Activated naive CD4-positive, alpha-beta T cell treated with anti-CD3 and anti-CD28 coated beads, Interleukin-2, amount 10 ng/mL, durations not matched to agents 7 days and 5 days (primary cell): ENCODE measurements at regions not wholly inside any gene's neighbourhood (a gene's known extent, or its start where the extent isn't known, plus 50 kb on each side); places are given as distances from the start of the nearest gene placed in this dataset.
"Not testable (repeated sequence)": the region's sequence is repeated elsewhere in the genome, so short reads cannot be mapped to it uniquely, and the experiment has no call there.

Experiments used
- CTCF ChIA-PET: fragments of 350-600 bp; sonication (Branson Sonifier 250); formaldehyde crosslinking; loops from one replicate; lab custom pipeline; 2021; ENCODE audit warnings: antibody characterized with exemption; lab: Charles Lee
- DNase-seq: peaks from one replicate; pipeline ENCODE4 v3.0.0-alpha.2; 2020
- H3K27ac Mint-ChIP-seq: one replicate; pipeline ENCODE4 v1.8.0; 2021; ENCODE audit warnings: mild to moderate bottlenecking, moderate library complexity, mixed read lengths
- H3K27me3 Mint-ChIP-seq: one replicate; pipeline ENCODE4 v1.8.0; 2021; ENCODE audit warnings: mild to moderate bottlenecking, mixed read lengths
- H3K36me3 Mint-ChIP-seq: one replicate; pipeline ENCODE4 v1.8.0; 2021; ENCODE audit warnings: mixed read lengths
- H3K4me1 Mint-ChIP-seq: one replicate; pipeline ENCODE4 v1.8.0; 2021; ENCODE audit warnings: mixed read lengths
- H3K4me3 Mint-ChIP-seq: one replicate; pipeline ENCODE4 v1.8.0; 2021; ENCODE audit warnings: mild to moderate bottlenecking, moderate library complexity, mixed read lengths
- H3K9me3 Mint-ChIP-seq: one replicate; pipeline ENCODE4 v1.8.0; 2021; ENCODE audit warnings: mixed read lengths

GRCh38 chr5:33088176-33088575 lies 352.6 kb upstream of the TARS1 start:
- DNase-seq: no peak
- Mint-ChIP-seq H3K36me3 (no peaks in the 10 kb centered on the region), H3K27me3 (no peaks in the 10 kb centered on the region), H3K4me3 (no peak overlapping the region), H3K9me3 (peaks cover 5% of the 10 kb centered on the region), H3K27ac (no peak overlapping the region), H3K4me1 (no peaks in the 10 kb centered on the region)
- CTCF ChIA-PET: no interaction called here

DNA sequence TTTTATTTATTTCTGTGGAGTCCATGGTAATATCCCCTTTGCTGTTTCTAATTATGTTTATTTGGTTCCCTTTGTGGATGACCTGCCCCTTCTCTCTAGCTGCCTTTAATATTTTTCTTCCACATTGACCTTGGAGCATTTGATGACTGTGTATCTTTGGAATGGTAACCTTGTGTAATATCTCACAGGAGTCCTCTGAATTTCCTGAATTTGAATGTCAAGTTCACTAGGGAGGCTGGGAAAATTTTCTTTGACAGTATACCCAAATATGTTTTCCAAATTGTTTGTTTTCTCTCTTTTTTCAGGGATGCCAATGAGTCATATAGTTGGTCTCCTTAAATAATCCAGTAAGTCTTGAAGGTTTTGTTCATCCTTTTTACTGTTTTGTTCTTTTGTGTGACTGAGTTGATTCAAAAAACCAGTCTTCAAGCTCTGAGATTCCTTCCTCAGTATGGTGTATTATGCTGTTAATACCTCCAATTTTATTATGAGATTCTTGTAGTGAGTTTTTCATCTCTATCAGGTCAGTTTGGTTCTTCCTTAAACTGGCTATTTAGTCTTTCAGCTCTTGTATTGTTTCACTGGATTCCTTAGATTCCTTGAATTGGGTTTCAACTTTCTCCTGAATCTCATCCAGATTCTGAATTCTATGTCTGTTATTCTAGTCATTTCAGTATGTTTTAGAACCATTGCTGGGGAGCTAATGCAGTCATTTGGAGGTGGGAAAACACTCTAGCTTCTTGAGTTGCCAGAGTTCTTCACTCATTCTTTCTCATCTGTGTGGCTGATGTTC lies 349.0 kb upstream of the TARS1 start:
- CTCF ChIA-PET: no interaction called here
- no peaks in the 10 kb centered on the region for H3K36me3 Mint-ChIP-seq
- H3K27me3 Mint-ChIP-seq: no peaks in the 10 kb centered on the region
- no peak overlapping the region for H3K27ac Mint-ChIP-seq
- peaks cover 7% of the 10 kb centered on the region for H3K9me3 Mint-ChIP-seq
- no peaks in the 10 kb centered on the region for H3K4me1 Mint-ChIP-seq
- DNase-seq: no peak
- H3K4me3 Mint-ChIP-seq: no peak overlapping the region

DNA sequence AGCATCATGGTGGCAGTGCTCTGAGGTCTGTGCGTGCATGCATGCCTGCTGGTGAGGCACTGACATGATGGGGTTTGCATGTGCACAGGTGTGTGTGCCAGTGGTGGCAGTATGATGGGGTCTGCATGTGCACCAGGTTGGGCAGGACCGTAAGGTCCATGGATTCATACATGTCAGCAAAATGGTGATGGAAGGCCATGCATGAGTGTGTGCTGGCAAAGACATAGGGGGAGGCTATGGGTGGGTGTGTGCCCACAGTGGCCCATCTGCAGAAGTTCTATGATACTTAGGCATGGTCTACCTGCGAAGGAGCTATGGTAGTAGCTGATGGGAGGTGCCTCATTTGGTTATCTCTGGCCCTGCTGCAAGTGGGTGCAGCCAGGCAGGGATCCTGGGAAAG lies 348.0 kb upstream of the TARS1 start:
- Mint-ChIP-seq H3K36me3 (no peaks in the 10 kb centered on the region), H3K4me3 (no peak overlapping the region), H3K27ac (no peak overlapping the region), H3K9me3 (peaks cover 7% of the 10 kb centered on the region), H3K4me1 (no peaks in the 10 kb centered on the region), H3K27me3 (no peaks in the 10 kb centered on the region)
- CTCF ChIA-PET: no interaction called here
- DNase-seq: no peak

DNA sequence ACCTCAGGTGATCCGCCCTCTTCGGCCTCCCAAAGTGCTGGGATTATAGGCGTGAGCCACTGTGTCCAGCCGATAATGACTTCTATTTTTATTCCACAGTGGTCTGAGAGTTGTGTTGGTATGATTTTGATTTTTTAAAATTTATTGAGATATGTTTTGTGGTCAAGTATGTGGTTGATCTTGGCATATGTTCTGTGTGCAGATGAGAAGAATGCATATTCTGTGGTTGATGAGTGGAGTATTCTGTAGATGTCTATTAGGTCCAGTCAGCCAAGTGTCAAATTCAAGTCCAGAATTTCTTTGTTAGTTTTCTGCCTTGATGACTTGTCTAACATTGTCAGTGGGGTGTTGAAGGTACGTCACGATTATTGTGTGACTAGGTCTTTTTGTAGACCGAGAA lies 338.2 kb upstream of the TARS1 start:
- CTCF ChIA-PET: no interaction called here
- Mint-ChIP-seq H3K27me3 (no peaks in the 10 kb centered on the region), H3K9me3 (peaks cover 20% of the 10 kb centered on the region), H3K36me3 (no peaks in the 10 kb centered on the region), H3K4me3 (no peak overlapping the region), H3K27ac (no peak overlapping the region), H3K4me1 (no peaks in the 10 kb centered on the region)
- DNase-seq: no peak

GRCh38 chr5:33105521-33105941 lies 335.2 kb upstream of the TARS1 start:
- Mint-ChIP-seq H3K9me3 (peaks cover 25% of the 10 kb centered on the region), H3K4me3 (no peak overlapping the region), H3K36me3 (no peaks in the 10 kb centered on the region), H3K27ac (no peak overlapping the region), H3K4me1 (no peaks in the 10 kb centered on the region), H3K27me3 (no peaks in the 10 kb centered on the region)
- CTCF ChIA-PET: no interaction called here
- no peak for DNase-seq

DNA sequence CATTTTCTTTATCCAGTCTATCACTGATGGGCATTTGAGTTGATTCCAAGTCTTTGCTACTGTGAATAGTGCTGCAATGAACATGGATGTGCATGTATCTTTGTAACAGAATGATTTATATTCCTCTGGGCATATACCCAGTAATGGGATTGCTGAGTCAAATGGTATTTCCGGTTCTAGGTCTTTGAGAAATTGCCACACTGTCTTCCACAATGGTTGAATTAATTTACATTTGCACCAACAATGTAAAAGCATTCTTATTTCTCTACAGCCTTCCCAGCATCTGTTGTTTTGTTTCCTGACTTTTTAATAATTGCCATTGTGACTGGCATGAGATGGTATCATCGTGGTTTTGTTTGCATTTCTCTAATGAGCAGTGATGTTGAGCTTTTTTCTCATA lies 330.3 kb upstream of the TARS1 start:
- CTCF ChIA-PET, H3K36me3 Mint-ChIP-seq, H3K27me3 Mint-ChIP-seq, H3K4me1 Mint-ChIP-seq, DNase-seq, H3K27ac Mint-ChIP-seq, H3K4me3 Mint-ChIP-seq: not testable (repeated sequence)
- H3K9me3 Mint-ChIP-seq: peaks cover 13% of the 10 kb centered on the region

GRCh38 chr5:33114361-33114760 lies 326.4 kb upstream of the TARS1 start:
- Mint-ChIP-seq H3K4me3 (no peak overlapping the region), H3K27ac (no peak overlapping the region), H3K27me3 (no peaks in the 10 kb centered on the region), H3K4me1 (no peaks in the 10 kb centered on the region), H3K36me3 (no peaks in the 10 kb centered on the region), H3K9me3 (peaks cover 2% of the 10 kb centered on the region)
- CTCF ChIA-PET: no interaction called here
- DNase-seq: no peak

DNA sequence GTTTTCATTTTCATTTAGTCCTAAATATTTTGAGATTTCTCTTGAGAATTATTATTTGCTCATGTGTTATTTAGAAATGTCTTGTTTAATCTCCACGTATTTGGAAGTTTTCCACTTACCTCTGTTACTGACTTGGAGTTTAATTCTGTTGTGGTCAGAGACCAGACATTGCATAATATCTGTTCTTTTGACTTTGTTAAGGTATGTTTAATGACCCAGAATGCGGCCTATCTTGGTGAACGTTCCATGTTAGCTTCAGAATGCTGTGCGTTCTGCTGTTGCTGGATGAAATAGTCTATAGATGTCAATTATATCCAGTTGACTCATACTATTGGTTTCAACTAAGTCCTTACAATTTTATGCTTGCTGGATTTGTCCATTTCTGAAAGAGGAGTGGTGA lies 325.3 kb upstream of the TARS1 start:
- CTCF ChIA-PET: no interaction called here
- Mint-ChIP-seq H3K36me3 (no peaks in the 10 kb centered on the region), H3K4me3 (no peak overlapping the region), H3K4me1 (no peaks in the 10 kb centered on the region), H3K9me3 (peaks cover 2% of the 10 kb centered on the region), H3K27me3 (no peaks in the 10 kb centered on the region), H3K27ac (no peak overlapping the region)
- no peak for DNase-seq

- CTCF ChIA-PET: no interaction called here
- Mint-ChIP-seq H3K27ac (no peak overlapping the region), H3K4me1 (no peaks in the 10 kb centered on the region), H3K36me3 (no peaks in the 10 kb centered on the region), H3K9me3 (peaks cover 2% of the 10 kb centered on the region), H3K27me3 (no peaks in the 10 kb centered on the region), H3K4me3 (no peak overlapping the region)
- no peak for DNase-seq
These were observed 321.9 kb upstream of the TARS1 start for GRCh38 chr5:33118761-33119415.

GRCh38 chr5:33120671-33121070 lies 320.1 kb upstream of the TARS1 start:
- H3K27me3 Mint-ChIP-seq: no peaks in the 10 kb centered on the region
- H3K4me1 Mint-ChIP-seq: no peaks in the 10 kb centered on the region
- peaks cover 2% of the 10 kb centered on the region for H3K9me3 Mint-ChIP-seq
- no peak overlapping the region for H3K4me3 Mint-ChIP-seq
- DNase-seq: no peak
- H3K36me3 Mint-ChIP-seq: no peaks in the 10 kb centered on the region
- H3K27ac Mint-ChIP-seq: no peak overlapping the region
- CTCF ChIA-PET: no interaction called here

DNA sequence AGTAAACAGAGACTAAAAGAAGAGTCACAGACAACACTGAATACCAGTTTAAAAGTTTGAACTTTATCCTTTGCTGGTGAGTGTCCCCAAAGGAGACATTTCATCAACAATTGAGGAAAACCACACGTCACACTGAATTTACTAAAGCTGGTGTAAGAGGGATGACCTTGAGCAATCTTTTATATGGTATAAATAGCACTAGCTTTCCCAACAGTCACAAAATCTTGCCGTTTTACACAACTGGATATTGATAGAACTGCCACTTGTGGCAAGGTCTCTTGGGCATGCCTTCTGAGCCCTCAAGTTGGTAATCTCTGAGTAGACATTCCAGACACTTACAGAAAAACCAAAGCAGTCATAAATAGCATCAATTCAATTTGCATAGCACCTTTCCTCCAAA lies 311.5 kb upstream of the TARS1 start:
- DNase-seq: no peak
- no peak overlapping the region for H3K27ac Mint-ChIP-seq
- H3K36me3 Mint-ChIP-seq: no peaks in the 10 kb centered on the region
- no peaks in the 10 kb centered on the region for H3K4me1 Mint-ChIP-seq
- no peaks in the 10 kb centered on the region for H3K27me3 Mint-ChIP-seq
- CTCF ChIA-PET: no interaction called here
- H3K9me3 Mint-ChIP-seq: peaks cover 16% of the 10 kb centered on the region
- no peak overlapping the region for H3K4me3 Mint-ChIP-seq

DNA sequence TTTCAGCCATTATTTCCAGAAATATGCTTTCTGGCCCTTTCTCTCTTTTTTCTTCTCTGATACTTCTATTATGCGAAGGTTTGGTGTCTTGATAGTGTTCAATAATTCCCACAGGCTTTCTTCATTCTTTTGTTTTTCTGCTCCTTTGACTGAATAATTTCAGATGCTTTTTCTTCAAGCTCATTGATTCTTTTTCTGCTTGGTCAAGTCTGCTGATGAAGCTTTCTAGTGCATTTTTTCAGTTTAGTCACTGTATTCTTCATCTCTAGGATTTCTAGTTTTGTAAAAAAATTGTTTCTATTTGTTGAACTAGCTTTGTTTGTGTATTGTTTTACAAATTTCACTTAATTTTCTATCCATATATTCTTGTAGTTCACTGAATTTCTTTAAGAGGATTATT lies 304.0 kb upstream of the TARS1 start:
- DNase-seq: no peak
- no peaks in the 10 kb centered on the region for H3K4me1 Mint-ChIP-seq
- no peaks in the 10 kb centered on the region for H3K36me3 Mint-ChIP-seq
- H3K27ac Mint-ChIP-seq: no peak overlapping the region
- H3K4me3 Mint-ChIP-seq: no peak overlapping the region
- H3K27me3 Mint-ChIP-seq: no peaks in the 10 kb centered on the region
- H3K9me3 Mint-ChIP-seq: peaks cover 21% of the 10 kb centered on the region
- CTCF ChIA-PET: no interaction called here

- H3K4me3 Mint-ChIP-seq, H3K36me3 Mint-ChIP-seq, DNase-seq, H3K27me3 Mint-ChIP-seq, H3K4me1 Mint-ChIP-seq, CTCF ChIA-PET, H3K27ac Mint-ChIP-seq: not testable (repeated sequence)
- peaks cover 20% of the 10 kb centered on the region for H3K9me3 Mint-ChIP-seq
These were observed 302.6 kb upstream of the TARS1 start for GRCh38 chr5:33138145-33138544.

DNA sequence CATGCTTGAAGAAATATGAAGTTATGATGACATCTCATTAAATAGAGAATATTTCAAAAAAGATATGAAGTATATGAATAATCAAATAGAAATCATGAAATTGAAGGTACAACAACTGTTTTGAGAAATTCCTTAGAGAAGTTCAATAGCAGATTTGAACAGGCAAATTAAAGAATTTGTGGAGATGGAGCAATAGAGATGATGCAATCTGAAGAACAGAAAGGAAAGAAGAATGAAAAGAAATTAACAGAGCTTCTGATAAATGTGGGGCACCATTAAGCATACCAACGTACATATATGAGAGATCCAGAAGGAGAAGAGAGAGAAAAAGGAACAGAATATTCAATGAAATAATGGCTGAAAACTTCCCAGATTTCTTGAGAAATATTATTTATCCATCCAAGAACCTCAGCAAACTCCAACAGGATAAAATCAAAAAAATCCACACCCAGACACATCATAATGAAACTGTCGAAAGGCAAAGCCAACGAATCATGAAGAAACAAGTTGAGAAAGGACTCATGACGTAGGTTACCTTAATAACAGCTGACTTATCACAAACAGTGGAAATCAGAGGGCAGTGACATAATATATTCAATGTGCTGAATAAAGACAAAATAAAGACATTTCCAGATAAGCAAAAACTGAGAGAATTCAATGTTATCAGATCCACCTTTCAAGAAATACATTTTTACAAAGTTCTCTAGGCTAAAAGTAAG lies 297.2 kb upstream of the TARS1 start:
- DNase-seq: no peak
- CTCF ChIA-PET: no interaction called here
- Mint-ChIP-seq H3K9me3 (peaks cover 7% of the 10 kb centered on the region), H3K27me3 (no peaks in the 10 kb centered on the region), H3K4me3 (no peak overlapping the region), H3K36me3 (no peaks in the 10 kb centered on the region), H3K27ac (no peak overlapping the region), H3K4me1 (no peaks in the 10 kb centered on the region)

DNA sequence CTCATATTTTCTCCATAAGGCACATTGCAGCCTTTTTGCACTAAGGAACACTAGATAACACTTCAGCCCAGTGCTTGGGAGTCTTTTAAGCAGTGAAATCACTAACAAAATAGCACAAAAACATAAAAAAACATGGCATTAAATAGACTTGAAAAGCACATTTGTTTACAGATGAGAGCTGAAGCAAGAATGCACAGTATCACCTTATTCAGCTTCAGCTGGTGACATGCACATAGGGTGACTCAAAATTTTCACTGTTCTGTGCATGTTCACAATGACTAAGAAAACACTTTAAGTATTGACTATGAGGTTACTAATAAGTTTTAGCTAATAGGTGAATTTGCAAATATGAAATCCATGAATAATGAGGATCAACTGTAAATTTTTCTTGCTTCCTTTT lies 293.9 kb upstream of the TARS1 start:
- no peak for DNase-seq
- Mint-ChIP-seq H3K4me3 (no peak overlapping the region), H3K36me3 (no peaks in the 10 kb centered on the region), H3K27ac (no peak overlapping the region), H3K9me3 (no peaks in the 10 kb centered on the region), H3K4me1 (no peaks in the 10 kb centered on the region), H3K27me3 (no peaks in the 10 kb centered on the region)
- CTCF ChIA-PET: no interaction called here
